ENCODE measurements at regions not wholly inside any gene's neighbourhood (a gene's known extent, or its start where the extent isn't known, plus 50 kb on each side); places are given as distances from the start of the nearest gene placed in this dataset.

GRCh38 chr13:107806726-107807125 is 408.6 kb downstream of the LIG4 start:
- H3K9me3 Mint-ChIP-seq (ENCODE audit: unreplicated experiment), result peaks cover 3% of the 10 kb centered on the region
- DNase-seq (ENCODE audit: unreplicated experiment), result no peak
- no peak for TF ChIP-seq CTCF (IDR thresholded peaks at IDR 0.05; ENCODE audit: unreplicated experiment)
- ChIA-PET POLR2A (no interaction called here), CTCF (interaction anchor here (0.5 kb wide), 1 partner anchor 604 kb away, joined by 3 read pairs; no protein-coding TSS in a partner anchor)
- no peaks in the 10 kb centered on the region for H3K36me3 Mint-ChIP-seq (ENCODE audit: insufficient read depth, unreplicated experiment)
- no peaks in the 10 kb centered on the region for H3K27me3 Mint-ChIP-seq (ENCODE audit: insufficient read depth, unreplicated experiment)
- H3K27ac Mint-ChIP-seq (ENCODE audit: low read depth, unreplicated experiment), result no peak overlapping the region
- BruUV-seq (replicated peaks), result no TSS peak
- H3K4me3 Mint-ChIP-seq (ENCODE audit: unreplicated experiment), result no peak overlapping the region
- H3K4me1 Mint-ChIP-seq (ENCODE audit: insufficient read depth, unreplicated experiment), result no peaks in the 10 kb centered on the region
- intact Hi-C loops (cut with micrococcal nuclease), result no loop called here

- H3K36me3 Mint-ChIP-seq (ENCODE audit: insufficient read depth, unreplicated experiment), result no peaks in the 10 kb centered on the region
- H3K4me3 Mint-ChIP-seq (ENCODE audit: unreplicated experiment), result no peak overlapping the region
- DNase-seq (ENCODE audit: unreplicated experiment), result no peak
- no peak overlapping the region for H3K27ac Mint-ChIP-seq (ENCODE audit: low read depth, unreplicated experiment)
- H3K9me3 Mint-ChIP-seq (ENCODE audit: unreplicated experiment), result peaks cover 7% of the 10 kb centered on the region
- CTCF ChIA-PET, result no interaction called here
- POLR2A ChIA-PET, result interaction anchor here (0.5 kb wide), 1 partner anchor 375 kb away, joined by 3 read pairs; no protein-coding TSS in a partner anchor
- no peaks in the 10 kb centered on the region for H3K4me1 Mint-ChIP-seq (ENCODE audit: insufficient read depth, unreplicated experiment)
- intact Hi-C loops (cut with micrococcal nuclease), result no loop called here
- H3K27me3 Mint-ChIP-seq (ENCODE audit: insufficient read depth, unreplicated experiment), result no peaks in the 10 kb centered on the region
- BruUV-seq (replicated peaks), result no TSS peak
- no peak for TF ChIP-seq CTCF (IDR thresholded peaks at IDR 0.05; ENCODE audit: unreplicated experiment)
Measured at GRCh38 chr13:107803822-107804495, 411.4 kb downstream of the LIG4 start.

GRCh38 chr13:107801621-107802020 is 413.7 kb downstream of the LIG4 start:
- peaks cover 12% of the 10 kb centered on the region for H3K9me3 Mint-ChIP-seq (ENCODE audit: unreplicated experiment)
- POLR2A ChIA-PET, result interaction anchor here (1.2 kb wide), 1 partner anchor 30 kb away, joined by 3 read pairs; no protein-coding TSS in a partner anchor
- intact Hi-C loops (cut with micrococcal nuclease), result no loop called here
- no peaks in the 10 kb centered on the region for H3K4me1 Mint-ChIP-seq (ENCODE audit: insufficient read depth, unreplicated experiment)
- no peak overlapping the region for H3K4me3 Mint-ChIP-seq (ENCODE audit: unreplicated experiment)
- no peaks in the 10 kb centered on the region for H3K27me3 Mint-ChIP-seq (ENCODE audit: insufficient read depth, unreplicated experiment)
- no peak for TF ChIP-seq CTCF (IDR thresholded peaks at IDR 0.05; ENCODE audit: unreplicated experiment)
- no TSS peak for BruUV-seq (replicated peaks)
- no peak overlapping the region for H3K27ac Mint-ChIP-seq (ENCODE audit: low read depth, unreplicated experiment)
- no peaks in the 10 kb centered on the region for H3K36me3 Mint-ChIP-seq (ENCODE audit: insufficient read depth, unreplicated experiment)
- CTCF ChIA-PET, result no interaction called here
- DNase-seq (ENCODE audit: unreplicated experiment), result no peak

- intact Hi-C loops (cut with micrococcal nuclease), result no loop called here
- POLR2A ChIA-PET, result no interaction called here
- DNase-seq (ENCODE audit: unreplicated experiment), result no peak
- no peak for TF ChIP-seq CTCF (IDR thresholded peaks at IDR 0.05; ENCODE audit: unreplicated experiment)
- BruUV-seq (replicated peaks), result no TSS peak
- no peaks in the 10 kb centered on the region for H3K36me3 Mint-ChIP-seq (ENCODE audit: insufficient read depth, unreplicated experiment)
- no peak overlapping the region for H3K27ac Mint-ChIP-seq (ENCODE audit: low read depth, unreplicated experiment)
- no peaks in the 10 kb centered on the region for H3K27me3 Mint-ChIP-seq (ENCODE audit: insufficient read depth, unreplicated experiment)
- H3K9me3 Mint-ChIP-seq (ENCODE audit: unreplicated experiment), result peaks cover 23% of the 10 kb centered on the region
- no peak overlapping the region for H3K4me3 Mint-ChIP-seq (ENCODE audit: unreplicated experiment)
- no peaks in the 10 kb centered on the region for H3K4me1 Mint-ChIP-seq (ENCODE audit: insufficient read depth, unreplicated experiment)
- CTCF ChIA-PET, result interaction anchor here (0.6 kb wide), 1 partner anchor 589 kb away, joined by 6 read pairs; no protein-coding TSS in a partner anchor
Measured at GRCh38 chr13:107799001-107799400, 416.3 kb downstream of the LIG4 start.

Measured in MCF 10A (cell line).